ENCODE measurements at regions not wholly inside any gene's neighbourhood (a gene's known extent, or its start where the extent isn't known, plus 50 kb on each side); places are given as distances from the start of the nearest gene placed in this dataset.

DNA sequence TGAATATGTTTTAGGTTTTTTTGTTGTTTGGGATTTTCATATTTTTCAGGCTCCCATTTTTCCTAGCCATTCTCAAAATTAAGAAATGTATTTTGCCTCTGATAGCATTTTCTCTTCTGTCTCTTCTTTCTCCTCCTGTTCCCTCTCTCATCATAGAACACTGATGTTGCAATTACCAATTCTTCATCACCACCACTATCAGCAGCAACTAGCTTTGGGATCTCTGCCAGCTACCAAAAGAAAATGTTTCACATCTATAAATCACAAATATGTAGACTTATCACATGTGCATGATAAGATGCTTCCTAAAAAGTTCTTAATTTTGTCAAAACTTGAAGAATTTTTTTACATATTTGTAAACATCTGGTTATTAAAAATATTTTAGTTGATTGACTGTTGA is 887.1 kb downstream of the MAT2B start:
- TF ChIP-seq, protein P1, sequence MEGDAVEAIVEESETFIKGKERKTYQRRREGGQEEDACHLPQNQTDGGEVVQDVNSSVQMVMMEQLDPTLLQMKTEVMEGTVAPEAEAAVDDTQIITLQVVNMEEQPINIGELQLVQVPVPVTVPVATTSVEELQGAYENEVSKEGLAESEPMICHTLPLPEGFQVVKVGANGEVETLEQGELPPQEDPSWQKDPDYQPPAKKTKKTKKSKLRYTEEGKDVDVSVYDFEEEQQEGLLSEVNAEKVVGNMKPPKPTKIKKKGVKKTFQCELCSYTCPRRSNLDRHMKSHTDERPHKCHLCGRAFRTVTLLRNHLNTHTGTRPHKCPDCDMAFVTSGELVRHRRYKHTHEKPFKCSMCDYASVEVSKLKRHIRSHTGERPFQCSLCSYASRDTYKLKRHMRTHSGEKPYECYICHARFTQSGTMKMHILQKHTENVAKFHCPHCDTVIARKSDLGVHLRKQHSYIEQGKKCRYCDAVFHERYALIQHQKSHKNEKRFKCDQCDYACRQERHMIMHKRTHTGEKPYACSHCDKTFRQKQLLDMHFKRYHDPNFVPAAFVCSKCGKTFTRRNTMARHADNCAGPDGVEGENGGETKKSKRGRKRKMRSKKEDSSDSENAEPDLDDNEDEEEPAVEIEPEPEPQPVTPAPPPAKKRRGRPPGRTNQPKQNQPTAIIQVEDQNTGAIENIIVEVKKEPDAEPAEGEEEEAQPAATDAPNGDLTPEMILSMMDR (IDR thresholded peaks at IDR 0.05): no peak
- TF ChIP-seq POLR2AphosphoS5 (IDR thresholded peaks at IDR 0.05): no peak

Data from transverse colon (tissue), 4 donors.